ENCODE measurements at regions not wholly inside any gene's neighbourhood (a gene's known extent, or its start where the extent isn't known, plus 50 kb on each side); places are given as distances from the start of the nearest gene placed in this dataset.

DNA sequence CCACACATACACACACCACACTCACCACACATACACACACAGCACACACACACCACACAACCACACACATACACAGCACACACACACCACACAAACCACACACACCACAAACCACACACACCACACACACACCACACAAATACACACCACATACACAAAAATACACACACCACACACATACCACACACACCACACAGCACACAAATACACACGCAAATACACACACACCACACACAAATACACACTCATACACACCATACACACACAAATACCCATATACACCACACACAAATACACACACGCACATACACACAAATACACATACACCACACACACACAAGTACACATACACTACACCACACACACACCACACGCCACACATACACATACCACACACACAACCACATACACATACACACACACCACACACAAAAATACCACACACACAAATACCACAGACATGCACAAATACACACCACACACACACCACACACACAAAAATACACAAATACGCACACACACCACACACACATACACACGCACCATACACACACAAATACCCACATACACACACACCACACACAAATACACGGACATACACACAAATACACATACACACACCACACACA is 134.6 kb upstream of the TWIST2 start:
- Histone ChIP-seq H3K9me3 (no peaks in the 10 kb centered on the region), H3K4me3 (no peak overlapping the region), H3K27ac (peak overlapping the region in 1 of 12 donors; percentile 55), H3K27me3 (peaks cover 0 to 9% (median 0%) of the 10 kb centered on the region in 9 donors), H3K4me1 (peaks cover 0 to 14% (median 0%) of the 10 kb centered on the region in 12 donors), H3K36me3 (no peaks in the 10 kb centered on the region)
- WGBS, 4 donors: 91 to 92% (median 92%) methylated on average over 6 of the region's 6 CpGs
- DNase-seq (no peak), ATAC-seq (no peak)
- TF ChIP-seq, protein P1, sequence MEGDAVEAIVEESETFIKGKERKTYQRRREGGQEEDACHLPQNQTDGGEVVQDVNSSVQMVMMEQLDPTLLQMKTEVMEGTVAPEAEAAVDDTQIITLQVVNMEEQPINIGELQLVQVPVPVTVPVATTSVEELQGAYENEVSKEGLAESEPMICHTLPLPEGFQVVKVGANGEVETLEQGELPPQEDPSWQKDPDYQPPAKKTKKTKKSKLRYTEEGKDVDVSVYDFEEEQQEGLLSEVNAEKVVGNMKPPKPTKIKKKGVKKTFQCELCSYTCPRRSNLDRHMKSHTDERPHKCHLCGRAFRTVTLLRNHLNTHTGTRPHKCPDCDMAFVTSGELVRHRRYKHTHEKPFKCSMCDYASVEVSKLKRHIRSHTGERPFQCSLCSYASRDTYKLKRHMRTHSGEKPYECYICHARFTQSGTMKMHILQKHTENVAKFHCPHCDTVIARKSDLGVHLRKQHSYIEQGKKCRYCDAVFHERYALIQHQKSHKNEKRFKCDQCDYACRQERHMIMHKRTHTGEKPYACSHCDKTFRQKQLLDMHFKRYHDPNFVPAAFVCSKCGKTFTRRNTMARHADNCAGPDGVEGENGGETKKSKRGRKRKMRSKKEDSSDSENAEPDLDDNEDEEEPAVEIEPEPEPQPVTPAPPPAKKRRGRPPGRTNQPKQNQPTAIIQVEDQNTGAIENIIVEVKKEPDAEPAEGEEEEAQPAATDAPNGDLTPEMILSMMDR (IDR thresholded peaks at IDR 0.05): no peak
- intact Hi-C loops (cut with DNase I): no loop called here

DNA sequence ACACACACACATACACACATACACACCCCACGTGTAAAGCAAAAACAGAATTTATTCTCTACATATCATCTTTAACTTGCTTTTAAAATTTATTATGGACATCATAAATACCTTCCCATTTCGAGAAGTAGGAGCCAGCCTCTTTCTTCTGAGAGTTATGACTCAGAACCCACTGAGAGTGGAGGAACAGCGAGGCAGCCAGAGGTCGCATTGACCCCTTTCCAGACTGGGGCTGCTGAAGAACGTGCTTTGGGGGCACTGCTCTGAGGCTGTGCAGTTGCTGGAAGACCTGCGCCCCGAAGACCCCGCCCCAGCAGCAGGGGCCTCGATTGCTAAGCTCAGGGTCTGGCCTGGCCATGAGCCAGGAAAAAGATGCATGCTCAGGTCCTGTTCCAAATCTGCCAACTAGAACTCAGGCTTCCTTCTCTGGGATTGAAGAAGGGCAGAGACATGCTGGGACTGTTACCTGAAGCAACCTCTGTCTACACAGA is 133.8 kb upstream of the TWIST2 start:
- no peak for ATAC-seq
- H3K27me3 ChIP-seq: peaks cover 0 to 9% (median 0%) of the 10 kb centered on the region in 9 donors
- TF ChIP-seq POLR2A (IDR thresholded peaks at IDR 0.05): no peak
- TF ChIP-seq, protein P1 (IDR thresholded peaks at IDR 0.05): no peak
- no peaks in the 10 kb centered on the region for H3K9me3 ChIP-seq
- WGBS, 4 donors: 67 to 79% (median 75%) methylated on average over 9 of the region's 9 CpGs
- DNase-seq: no peak
- peak overlapping the region in 1 of 12 donors; percentile 55 for H3K27ac ChIP-seq
- H3K4me1 ChIP-seq: peaks cover 0 to 14% (median 0%) of the 10 kb centered on the region in 12 donors
- intact Hi-C loops (cut with DNase I): no loop called here
- no peak overlapping the region for H3K4me3 ChIP-seq
- no peaks in the 10 kb centered on the region for H3K36me3 ChIP-seq

DNA sequence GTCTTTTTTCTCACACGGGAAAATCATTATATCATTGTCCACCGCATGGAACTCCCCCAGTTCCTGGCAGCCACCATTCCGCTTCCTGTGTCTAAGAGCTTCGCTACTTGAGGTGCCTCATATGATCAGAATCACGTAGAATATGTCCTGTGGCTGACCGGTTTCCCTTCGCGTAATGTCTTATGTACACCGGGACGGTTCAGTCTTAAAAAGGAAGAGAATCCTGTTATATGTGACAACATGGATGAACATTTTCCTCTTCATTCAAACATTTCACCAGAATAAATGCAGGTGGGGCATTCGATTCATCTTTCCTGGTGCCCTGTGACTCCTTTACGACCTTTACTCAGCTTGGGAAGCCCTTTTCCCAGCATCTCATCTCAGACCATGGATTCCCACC is 131.7 kb upstream of the TWIST2 start:
- no peak for TF ChIP-seq POLR2A (IDR thresholded peaks at IDR 0.05)
- TF ChIP-seq, protein P1 (IDR thresholded peaks at IDR 0.05): no peak
- no peaks in the 10 kb centered on the region for H3K9me3 ChIP-seq
- intact Hi-C loops (cut with DNase I): no loop called here
- DNase-seq: no peak
- H3K36me3 ChIP-seq: no peaks in the 10 kb centered on the region
- no peak overlapping the region for H3K27ac ChIP-seq
- ATAC-seq: no peak
- no peak overlapping the region for H3K4me3 ChIP-seq
- no peaks in the 10 kb centered on the region for H3K4me1 ChIP-seq
- peaks cover 0 to 12% (median 0%) of the 10 kb centered on the region in 9 donors for H3K27me3 ChIP-seq
- 79 to 88% (median 80%) methylated on average over 12 of the region's 12 CpGs for WGBS, 4 donors

DNA sequence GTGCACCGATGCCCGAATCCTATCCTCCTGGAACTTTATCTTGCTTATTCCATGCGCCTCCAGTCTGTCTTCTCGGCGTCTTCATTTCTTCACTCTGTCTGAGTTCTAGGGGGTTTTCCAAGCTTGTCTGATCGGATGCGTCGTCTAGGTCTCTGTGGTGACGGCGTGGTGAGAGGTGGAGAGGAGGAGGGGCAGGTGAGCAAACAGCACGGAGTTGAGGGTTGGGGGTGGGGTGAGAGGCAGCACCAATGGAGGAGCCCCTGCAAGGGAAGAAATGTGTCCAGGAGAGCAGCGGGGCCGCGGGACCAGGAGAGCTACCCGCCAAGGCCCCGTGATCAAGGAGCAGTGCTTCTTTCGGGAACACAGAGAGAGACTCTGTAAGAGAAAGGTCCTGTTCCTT is 131.3 kb upstream of the TWIST2 start:
- Histone ChIP-seq H3K27me3 (peaks cover 0 to 12% (median 0%) of the 10 kb centered on the region in 9 donors), H3K9me3 (no peaks in the 10 kb centered on the region), H3K36me3 (no peaks in the 10 kb centered on the region), H3K4me1 (no peaks in the 10 kb centered on the region), H3K4me3 (no peak overlapping the region), H3K27ac (no peak overlapping the region)
- no peak for ATAC-seq
- DNase-seq: no peak
- 60 to 71% (median 66%) methylated on average over 17 of the region's 17 CpGs for WGBS, 4 donors
- no peak for TF ChIP-seq POLR2A (IDR thresholded peaks at IDR 0.05)
- TF ChIP-seq, protein P1 (IDR thresholded peaks at IDR 0.05): no peak
- intact Hi-C loops (cut with DNase I): no loop called here
